ENCODE measurements at regions not wholly inside any gene's neighbourhood (a gene's known extent, or its start where the extent isn't known, plus 50 kb on each side); places are given as distances from the start of the nearest gene placed in this dataset.

DNA sequence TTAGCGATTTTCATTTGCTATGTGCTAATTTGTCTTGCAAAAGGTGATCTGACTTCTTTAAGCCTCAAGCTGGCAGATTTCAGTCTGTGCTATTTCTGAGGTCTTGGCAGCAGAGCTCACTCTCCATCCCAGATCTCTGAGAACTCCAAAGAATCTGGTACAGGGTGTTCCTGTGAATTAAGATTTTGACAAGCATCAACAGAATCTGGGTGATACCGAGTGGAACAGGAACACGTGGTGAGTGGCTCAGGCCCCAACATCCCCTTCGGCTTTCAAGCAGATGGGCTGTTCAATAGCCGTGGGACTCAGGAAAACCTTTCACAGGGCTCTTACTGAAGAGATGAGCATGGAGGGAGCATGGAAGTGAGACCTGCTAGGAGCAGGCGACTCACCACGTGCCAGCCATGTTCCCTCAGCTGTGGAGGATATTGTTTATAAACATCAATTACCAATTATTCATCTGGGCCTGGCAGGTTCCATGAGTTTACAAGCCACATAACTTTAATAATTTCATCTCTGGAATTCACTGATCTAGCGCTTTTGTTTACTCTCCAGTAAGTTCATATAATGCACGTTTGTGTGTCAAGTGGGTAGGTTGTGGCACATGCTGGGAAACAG lies 103.4 kb upstream of the SELENOK start:
- 67 to 72% (median 71%) methylated on average over 9 of the region's 9 CpGs for WGBS, 3 donors
- Histone ChIP-seq H3K27ac (ENCODE audit: low read depth in 1 of 3, low read length in 2 of 3) (no peak overlapping the region), H3K27me3 (ENCODE audit: control insufficient read depth in 3 of 3, insufficient read depth in 3 of 3, low read length in 3 of 3) (peaks cover 0 to 7% (median 0%) of the 10 kb centered on the region in 3 donors), H3K4me1 (ENCODE audit: control insufficient read depth in 3 of 3, insufficient read depth in 2 of 3, low read depth in 1 of 3, low read length in 2 of 3) (no peaks in the 10 kb centered on the region), H3K4me3 (ENCODE audit: low read depth in 1 of 3, low read length in 3 of 3) (no peak overlapping the region), H3K36me3 (ENCODE audit: control insufficient read depth in 3 of 3, insufficient read depth in 2 of 3, low read depth in 1 of 3, low read length in 3 of 3) (no peaks in the 10 kb centered on the region), H3K9me3 (ENCODE audit: control insufficient read depth in 2 of 2, insufficient read depth in 1 of 2, low read depth in 1 of 2, low read length in 1 of 2) (no peaks in the 10 kb centered on the region)
- DNase-seq, result no peak
- no peak for FAIRE-seq

DNA sequence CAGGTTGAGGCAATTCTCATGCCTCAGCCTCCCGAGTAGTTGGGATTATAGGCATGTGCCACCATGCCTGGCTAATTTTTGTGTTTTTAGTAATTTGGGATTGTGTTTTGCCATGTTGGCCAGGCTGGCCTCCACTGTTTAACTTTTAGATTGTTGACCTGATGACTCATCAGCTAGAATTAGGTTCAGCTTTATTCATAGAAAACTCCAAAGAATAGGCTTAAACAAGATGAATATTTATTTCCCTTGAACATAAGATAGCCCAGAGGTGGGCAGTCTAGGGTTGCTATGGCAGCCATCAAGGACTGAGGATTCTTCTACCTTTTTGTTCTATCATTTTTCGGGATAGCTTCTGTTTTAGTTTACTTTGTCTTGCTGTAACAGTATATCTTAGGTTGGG lies 99.6 kb upstream of the SELENOK start:
- FAIRE-seq (no peak), DNase-seq (no peak)
- Histone ChIP-seq H3K4me3 (ENCODE audit: low read depth in 1 of 3, low read length in 3 of 3) (no peak overlapping the region), H3K27me3 (ENCODE audit: control insufficient read depth in 3 of 3, insufficient read depth in 3 of 3, low read length in 3 of 3) (no peaks in the 10 kb centered on the region), H3K27ac (ENCODE audit: low read depth in 1 of 3, low read length in 2 of 3) (no peak overlapping the region), H3K36me3 (ENCODE audit: control insufficient read depth in 3 of 3, insufficient read depth in 2 of 3, low read depth in 1 of 3, low read length in 3 of 3) (no peaks in the 10 kb centered on the region), H3K9me3 (ENCODE audit: control insufficient read depth in 2 of 2, insufficient read depth in 1 of 2, low read depth in 1 of 2, low read length in 1 of 2) (no peaks in the 10 kb centered on the region), H3K4me1 (ENCODE audit: control insufficient read depth in 3 of 3, insufficient read depth in 2 of 3, low read depth in 1 of 3, low read length in 2 of 3) (no peaks in the 10 kb centered on the region)
- WGBS, 3 donors, result 82 to 88% (median 85%) methylated on average over 2 of the region's 2 CpGs

DNA sequence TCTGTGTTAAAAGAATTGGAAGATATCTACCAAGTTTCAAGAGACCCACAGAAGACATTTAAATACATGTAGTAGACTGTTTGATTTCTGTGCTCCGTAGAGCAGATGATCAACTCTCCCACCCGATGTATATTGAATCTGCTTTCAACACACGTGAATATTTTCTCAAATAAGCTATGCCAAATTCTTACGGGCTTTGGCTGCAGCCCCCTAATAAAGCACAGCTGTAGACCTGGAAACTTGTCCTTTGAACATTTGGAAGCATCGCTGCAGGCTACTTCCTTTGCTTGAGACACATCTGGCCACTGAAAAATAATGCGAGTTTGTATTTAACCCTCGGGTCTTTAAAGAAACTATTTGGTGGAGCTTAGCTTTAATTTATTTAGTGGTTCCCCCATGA lies 98.3 kb upstream of the SELENOK start:
- Histone ChIP-seq H3K27ac (ENCODE audit: low read depth in 1 of 3, low read length in 2 of 3) (no peak overlapping the region), H3K9me3 (ENCODE audit: control insufficient read depth in 2 of 2, insufficient read depth in 1 of 2, low read depth in 1 of 2, low read length in 1 of 2) (no peaks in the 10 kb centered on the region), H3K36me3 (ENCODE audit: control insufficient read depth in 3 of 3, insufficient read depth in 2 of 3, low read depth in 1 of 3, low read length in 3 of 3) (no peaks in the 10 kb centered on the region), H3K27me3 (ENCODE audit: control insufficient read depth in 3 of 3, insufficient read depth in 3 of 3, low read length in 3 of 3) (no peaks in the 10 kb centered on the region), H3K4me3 (ENCODE audit: low read depth in 1 of 3, low read length in 3 of 3) (no peak overlapping the region), H3K4me1 (ENCODE audit: control insufficient read depth in 3 of 3, insufficient read depth in 2 of 3, low read depth in 1 of 3, low read length in 2 of 3) (no peaks in the 10 kb centered on the region)
- FAIRE-seq (no peak), DNase-seq (no peak)
- 70 to 84% (median 83%) methylated on average over 7 of the region's 7 CpGs for WGBS, 3 donors

DNA sequence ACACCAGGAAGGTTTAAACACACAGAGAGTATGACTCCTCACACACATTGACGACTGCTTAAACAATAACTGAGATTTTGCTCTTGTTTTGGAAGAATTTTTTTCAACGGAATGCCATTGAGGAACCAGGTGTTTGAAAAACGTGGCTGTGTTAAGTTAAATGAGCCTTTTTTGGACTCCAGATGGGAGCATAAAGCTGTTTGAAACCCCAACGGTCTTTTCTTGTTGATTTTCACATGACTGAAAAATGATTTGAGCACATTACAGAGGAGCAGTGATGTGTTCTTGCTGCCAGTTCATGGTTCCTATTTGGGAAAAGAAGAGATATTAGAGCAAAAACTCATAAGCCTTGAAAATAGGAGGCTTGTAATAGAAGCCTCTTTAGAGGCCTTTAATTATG lies 97.8 kb upstream of the SELENOK start:
- DNase-seq (no peak), FAIRE-seq (no peak)
- WGBS, 3 donors, result 52% methylated on average over 4 of the region's 4 CpGs
- Histone ChIP-seq H3K4me3 (ENCODE audit: low read depth in 1 of 3, low read length in 3 of 3) (no peak overlapping the region), H3K4me1 (ENCODE audit: control insufficient read depth in 3 of 3, insufficient read depth in 2 of 3, low read depth in 1 of 3, low read length in 2 of 3) (no peaks in the 10 kb centered on the region), H3K27ac (ENCODE audit: low read depth in 1 of 3, low read length in 2 of 3) (no peak overlapping the region), H3K36me3 (ENCODE audit: control insufficient read depth in 3 of 3, insufficient read depth in 2 of 3, low read depth in 1 of 3, low read length in 3 of 3) (no peaks in the 10 kb centered on the region), H3K9me3 (ENCODE audit: control insufficient read depth in 2 of 2, insufficient read depth in 1 of 2, low read depth in 1 of 2, low read length in 1 of 2) (no peaks in the 10 kb centered on the region), H3K27me3 (ENCODE audit: control insufficient read depth in 3 of 3, insufficient read depth in 3 of 3, low read length in 3 of 3) (no peaks in the 10 kb centered on the region)

DNA sequence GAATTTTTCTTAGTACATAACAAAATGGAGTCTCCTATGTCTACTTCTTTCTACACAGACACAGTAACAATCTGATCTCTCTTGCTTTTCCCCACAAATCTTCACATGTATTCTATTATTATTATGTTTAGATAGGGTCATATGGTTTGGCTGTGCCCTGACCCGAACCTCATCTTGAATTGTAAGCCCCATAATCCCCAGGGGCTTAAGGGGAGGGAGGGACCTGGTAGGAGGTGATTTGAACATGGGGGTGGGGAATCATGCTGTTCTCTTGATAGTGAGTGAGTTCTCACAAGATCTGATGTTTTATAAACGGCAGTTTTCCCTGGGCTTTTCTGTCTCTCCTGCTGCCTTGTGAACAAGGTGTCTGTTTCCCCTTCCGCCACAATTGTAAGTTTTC lies 86.7 kb upstream of the SELENOK start:
- 42 to 53% (median 44%) methylated on average over 3 of the region's 3 CpGs for WGBS, 3 donors
- peaks cover 0 to 15% of the 10 kb centered on the region in 2 donors for H3K9me3 ChIP-seq (ENCODE audit: control insufficient read depth in 2 of 2, insufficient read depth in 1 of 2, low read depth in 1 of 2, low read length in 1 of 2)
- H3K27ac ChIP-seq (ENCODE audit: low read depth in 1 of 3, low read length in 2 of 3), result no peak overlapping the region
- H3K27me3 ChIP-seq (ENCODE audit: control insufficient read depth in 3 of 3, insufficient read depth in 3 of 3, low read length in 3 of 3), result peaks cover 0 to 3% (median 0%) of the 10 kb centered on the region in 3 donors
- H3K36me3 ChIP-seq (ENCODE audit: control insufficient read depth in 3 of 3, insufficient read depth in 2 of 3, low read depth in 1 of 3, low read length in 3 of 3), result no peaks in the 10 kb centered on the region
- DNase-seq (no peak), FAIRE-seq (no peak)
- H3K4me1 ChIP-seq (ENCODE audit: control insufficient read depth in 3 of 3, insufficient read depth in 2 of 3, low read depth in 1 of 3, low read length in 2 of 3), result no peaks in the 10 kb centered on the region
- H3K4me3 ChIP-seq (ENCODE audit: low read depth in 1 of 3, low read length in 3 of 3), result no peak overlapping the region

DNA sequence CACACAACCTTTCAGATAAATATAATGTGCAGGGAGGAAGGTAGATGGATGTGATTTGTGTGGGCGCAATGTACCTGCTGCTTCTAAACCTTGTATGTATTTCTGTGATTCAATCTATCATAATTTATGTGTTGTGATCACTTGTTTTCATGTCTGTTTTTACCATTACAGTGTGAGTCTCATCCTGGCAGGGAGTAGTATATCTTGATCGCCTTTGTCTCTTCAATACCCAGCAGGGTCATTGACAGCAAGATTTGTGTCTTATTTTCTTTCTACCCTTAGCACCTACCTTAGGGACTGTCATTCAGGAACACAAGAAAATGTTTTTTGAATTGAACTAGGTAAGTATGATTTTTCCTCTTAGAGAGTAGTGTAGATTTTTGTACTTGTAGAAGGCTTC lies 83.7 kb upstream of the SELENOK start:
- no peak for DNase-seq
- Histone ChIP-seq H3K9me3 (ENCODE audit: control insufficient read depth in 2 of 2, insufficient read depth in 1 of 2, low read depth in 1 of 2, low read length in 1 of 2) (peaks cover 0 to 23% of the 10 kb centered on the region in 2 donors), H3K4me1 (ENCODE audit: control insufficient read depth in 3 of 3, insufficient read depth in 2 of 3, low read depth in 1 of 3, low read length in 2 of 3) (no peaks in the 10 kb centered on the region), H3K27ac (ENCODE audit: low read depth in 1 of 3, low read length in 2 of 3) (no peak overlapping the region), H3K4me3 (ENCODE audit: low read depth in 1 of 3, low read length in 3 of 3) (no peak overlapping the region), H3K27me3 (ENCODE audit: control insufficient read depth in 3 of 3, insufficient read depth in 3 of 3, low read length in 3 of 3) (peaks cover 0 to 3% (median 0%) of the 10 kb centered on the region in 3 donors), H3K36me3 (ENCODE audit: control insufficient read depth in 3 of 3, insufficient read depth in 2 of 3, low read depth in 1 of 3, low read length in 3 of 3) (no peaks in the 10 kb centered on the region)
- 90 to 93% (median 93%) methylated on average over 2 of the region's 2 CpGs for WGBS, 3 donors
- FAIRE-seq, result no peak

DNA sequence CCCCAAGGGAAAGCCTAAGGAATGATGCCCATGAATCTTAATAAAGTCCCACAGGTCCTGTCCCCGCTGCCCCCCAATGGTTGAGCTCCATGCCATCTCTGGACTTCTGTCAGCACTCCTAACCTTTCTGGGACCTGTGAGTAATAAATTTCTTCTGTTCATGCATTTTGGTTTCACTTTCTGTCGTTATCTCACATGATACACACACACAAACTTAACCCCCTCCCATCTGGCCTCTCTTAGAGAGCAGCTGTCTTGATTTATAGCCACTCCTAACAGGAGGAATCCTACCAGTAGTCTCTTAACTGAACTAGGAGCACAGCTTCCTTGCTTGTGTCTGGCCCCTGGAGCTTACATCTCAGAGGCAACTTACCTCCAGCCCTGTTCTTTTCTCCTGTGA lies 82.7 kb upstream of the SELENOK start:
- FAIRE-seq, result no peak
- no peaks in the 10 kb centered on the region for H3K4me1 ChIP-seq (ENCODE audit: control insufficient read depth in 3 of 3, insufficient read depth in 2 of 3, low read depth in 1 of 3, low read length in 2 of 3)
- H3K27ac ChIP-seq (ENCODE audit: low read depth in 1 of 3, low read length in 2 of 3), result no peak overlapping the region
- H3K36me3 ChIP-seq (ENCODE audit: control insufficient read depth in 3 of 3, insufficient read depth in 2 of 3, low read depth in 1 of 3, low read length in 3 of 3), result no peaks in the 10 kb centered on the region
- no peaks in the 10 kb centered on the region for H3K27me3 ChIP-seq (ENCODE audit: control insufficient read depth in 3 of 3, insufficient read depth in 3 of 3, low read length in 3 of 3)
- no peak overlapping the region for H3K4me3 ChIP-seq (ENCODE audit: low read depth in 1 of 3, low read length in 3 of 3)
- DNase-seq, result no peak
- WGBS, 3 donors, result 21 to 29% (median 21%) methylated on average over 2 of the region's 2 CpGs
- H3K9me3 ChIP-seq (ENCODE audit: control insufficient read depth in 2 of 2, insufficient read depth in 1 of 2, low read depth in 1 of 2, low read length in 1 of 2), result peaks cover 0 to 23% of the 10 kb centered on the region in 2 donors

DNA sequence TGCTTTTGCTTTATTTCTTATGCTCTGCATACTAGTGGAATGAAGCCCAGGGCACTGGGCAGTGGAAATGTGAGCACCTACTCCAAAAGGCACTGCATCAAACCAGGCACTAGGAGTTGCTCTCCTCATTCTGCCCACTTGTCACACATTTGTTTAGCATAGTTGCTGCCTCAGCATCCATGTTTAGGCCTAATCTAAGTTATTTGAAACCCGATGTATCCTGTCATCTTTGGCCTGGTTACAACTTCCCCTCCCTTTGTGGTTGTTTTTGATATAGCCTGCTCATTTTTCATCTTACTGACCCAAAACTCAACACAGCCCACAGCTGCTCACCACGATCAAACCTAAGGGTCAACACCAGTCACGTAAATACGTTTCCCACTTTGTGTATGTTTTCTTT lies 82.2 kb upstream of the SELENOK start:
- no peaks in the 10 kb centered on the region for H3K36me3 ChIP-seq (ENCODE audit: control insufficient read depth in 3 of 3, insufficient read depth in 2 of 3, low read depth in 1 of 3, low read length in 3 of 3)
- 65 to 84% (median 77%) methylated on average over 4 of the region's 4 CpGs for WGBS, 3 donors
- H3K27ac ChIP-seq (ENCODE audit: low read depth in 1 of 3, low read length in 2 of 3), result no peak overlapping the region
- FAIRE-seq (no peak), DNase-seq (no peak)
- no peaks in the 10 kb centered on the region for H3K27me3 ChIP-seq (ENCODE audit: control insufficient read depth in 3 of 3, insufficient read depth in 3 of 3, low read length in 3 of 3)
- no peak overlapping the region for H3K4me3 ChIP-seq (ENCODE audit: low read depth in 1 of 3, low read length in 3 of 3)
- H3K9me3 ChIP-seq (ENCODE audit: control insufficient read depth in 2 of 2, insufficient read depth in 1 of 2, low read depth in 1 of 2, low read length in 1 of 2), result peaks cover 0 to 23% of the 10 kb centered on the region in 2 donors
- no peaks in the 10 kb centered on the region for H3K4me1 ChIP-seq (ENCODE audit: control insufficient read depth in 3 of 3, insufficient read depth in 2 of 3, low read depth in 1 of 3, low read length in 2 of 3)

DNA sequence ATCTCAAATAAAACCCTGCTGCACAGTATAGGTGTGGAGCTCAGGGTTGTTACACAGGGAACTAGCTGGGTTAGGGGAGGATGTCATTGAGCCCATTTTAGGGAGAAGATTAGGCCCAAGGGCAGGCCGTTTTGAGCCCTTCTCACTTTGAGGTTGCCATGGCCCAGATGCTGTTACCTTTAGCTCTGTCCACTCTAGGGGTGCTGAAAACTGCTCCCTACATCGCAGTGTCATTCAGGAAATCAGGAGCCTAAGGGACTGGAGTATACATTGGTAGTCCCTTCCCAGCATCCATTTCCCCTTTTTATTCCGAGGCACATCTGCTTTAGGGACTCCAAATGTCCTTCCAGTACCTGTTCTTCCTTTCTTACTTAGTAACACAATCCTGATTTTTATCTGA lies 79.0 kb upstream of the SELENOK start:
- H3K9me3 ChIP-seq (ENCODE audit: control insufficient read depth in 2 of 2, insufficient read depth in 1 of 2, low read depth in 1 of 2, low read length in 1 of 2), result peaks cover 0 to 29% of the 10 kb centered on the region in 2 donors
- no peak overlapping the region for H3K27ac ChIP-seq (ENCODE audit: low read depth in 1 of 3, low read length in 2 of 3)
- FAIRE-seq (no peak), DNase-seq (peak in 1 of 2 donors; percentile 3)
- no peaks in the 10 kb centered on the region for H3K27me3 ChIP-seq (ENCODE audit: control insufficient read depth in 3 of 3, insufficient read depth in 3 of 3, low read length in 3 of 3)
- no peaks in the 10 kb centered on the region for H3K36me3 ChIP-seq (ENCODE audit: control insufficient read depth in 3 of 3, insufficient read depth in 2 of 3, low read depth in 1 of 3, low read length in 3 of 3)
- H3K4me1 ChIP-seq (ENCODE audit: control insufficient read depth in 3 of 3, insufficient read depth in 2 of 3, low read depth in 1 of 3, low read length in 2 of 3), result no peaks in the 10 kb centered on the region
- WGBS, 3 donors, result 32 to 33% (median 33%) methylated on average over 3 of the region's 3 CpGs
- H3K4me3 ChIP-seq (ENCODE audit: low read depth in 1 of 3, low read length in 3 of 3), result no peak overlapping the region

All from small intestine (tissue), 7 donors.